ENCODE measurements at regions not wholly inside any gene's neighbourhood (a gene's known extent, or its start where the extent isn't known, plus 50 kb on each side); places are given as distances from the start of the nearest gene placed in this dataset.
"Not testable (repeated sequence)": the region's sequence is repeated elsewhere in the genome, so short reads cannot be mapped to it uniquely, and the experiment has no call there.

DNA sequence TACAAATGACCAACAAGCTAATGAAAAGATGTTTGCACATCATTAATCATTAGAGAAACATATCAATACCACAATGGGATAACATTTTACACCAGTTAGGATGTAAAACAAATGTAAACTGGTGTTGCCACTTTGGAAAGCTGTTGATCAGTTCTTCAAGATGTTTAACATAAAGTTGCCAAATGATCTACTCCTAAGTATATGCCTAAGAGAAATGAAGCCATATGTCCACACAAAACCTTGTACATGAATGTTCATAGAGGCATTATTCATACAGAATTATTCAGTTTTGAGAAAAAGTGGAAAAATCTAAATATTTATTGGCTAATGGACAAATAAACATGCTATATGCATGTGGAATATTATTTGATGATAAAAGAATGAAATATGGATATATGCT lies 136.9 kb upstream of the KITLG start:
- Histone ChIP-seq H4K20me1 (ENCODE audit: insufficient read depth, low read length) (no peaks in the 10 kb centered on the region), H3K79me2 (ENCODE audit: low read length) (no peaks in the 10 kb centered on the region), H3K27me3 (replicated peaks; ENCODE audit: insufficient read depth, low read length) (no peaks in the 10 kb centered on the region), H3K9me3 (replicated peaks; ENCODE audit: insufficient read depth, low read length) (no peaks in the 10 kb centered on the region), H3K9ac (ENCODE audit: low read length) (no peak overlapping the region), H3K4me1 (ENCODE audit: low read length) (no peaks in the 10 kb centered on the region), H3K4me3 (ENCODE audit: low read length) (no peak overlapping the region), H3K9me2 (replicated peaks; ENCODE audit: insufficient read depth, low read length) (no peaks in the 10 kb centered on the region), H2AFZ (ENCODE audit: low read length) (no peak overlapping the region), H3K4me2 (ENCODE audit: low read depth, low read length) (no peak overlapping the region), H3F3A (ENCODE audit: insufficient read depth, low read length) (no peaks in the 10 kb centered on the region), H3K36me3 (replicated peaks; ENCODE audit: insufficient read depth, low read length) (no peaks in the 10 kb centered on the region), H3K27ac (ENCODE audit: low read length) (no peak overlapping the region)
- TF ChIP-seq EZH2 (optimal IDR thresholded peaks at IDR 0.05; ENCODE audit: low read depth, low read length) (no peak), EZH2phosphoT487 (IDR thresholded peaks at IDR 0.05; ENCODE audit: low read length) (no peak)
- TF ChIP-seq, protein P1, sequence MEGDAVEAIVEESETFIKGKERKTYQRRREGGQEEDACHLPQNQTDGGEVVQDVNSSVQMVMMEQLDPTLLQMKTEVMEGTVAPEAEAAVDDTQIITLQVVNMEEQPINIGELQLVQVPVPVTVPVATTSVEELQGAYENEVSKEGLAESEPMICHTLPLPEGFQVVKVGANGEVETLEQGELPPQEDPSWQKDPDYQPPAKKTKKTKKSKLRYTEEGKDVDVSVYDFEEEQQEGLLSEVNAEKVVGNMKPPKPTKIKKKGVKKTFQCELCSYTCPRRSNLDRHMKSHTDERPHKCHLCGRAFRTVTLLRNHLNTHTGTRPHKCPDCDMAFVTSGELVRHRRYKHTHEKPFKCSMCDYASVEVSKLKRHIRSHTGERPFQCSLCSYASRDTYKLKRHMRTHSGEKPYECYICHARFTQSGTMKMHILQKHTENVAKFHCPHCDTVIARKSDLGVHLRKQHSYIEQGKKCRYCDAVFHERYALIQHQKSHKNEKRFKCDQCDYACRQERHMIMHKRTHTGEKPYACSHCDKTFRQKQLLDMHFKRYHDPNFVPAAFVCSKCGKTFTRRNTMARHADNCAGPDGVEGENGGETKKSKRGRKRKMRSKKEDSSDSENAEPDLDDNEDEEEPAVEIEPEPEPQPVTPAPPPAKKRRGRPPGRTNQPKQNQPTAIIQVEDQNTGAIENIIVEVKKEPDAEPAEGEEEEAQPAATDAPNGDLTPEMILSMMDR (IDR thresholded peaks at IDR 0.05; ENCODE audit: low read length) = no peak
- no peak for DNase-seq

DNA sequence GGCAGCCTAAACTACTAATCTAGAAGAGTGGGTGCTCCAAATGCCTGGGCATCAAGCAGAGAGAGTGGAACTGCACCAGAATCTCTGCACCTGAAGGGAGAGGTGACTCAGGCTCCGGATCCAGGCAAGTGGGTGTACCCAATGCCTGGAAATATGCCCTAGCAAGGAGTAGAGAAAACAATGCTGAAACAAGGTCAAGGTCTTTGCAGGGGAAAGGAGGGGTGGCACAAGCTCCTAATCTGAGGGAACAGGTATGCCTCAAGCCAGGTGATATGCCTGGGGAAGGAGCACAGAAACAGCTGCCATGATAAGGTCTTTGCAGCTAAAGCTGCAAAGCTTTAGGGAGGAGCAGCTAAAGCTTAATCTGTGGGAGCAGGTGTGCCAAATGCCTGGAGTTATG lies 136.0 kb upstream of the KITLG start:
- TF ChIP-seq, protein P1 (IDR thresholded peaks at IDR 0.05; ENCODE audit: low read length) = no peak
- TF ChIP-seq EZH2 (optimal IDR thresholded peaks at IDR 0.05; ENCODE audit: low read depth, low read length) (no peak), EZH2phosphoT487 (IDR thresholded peaks at IDR 0.05; ENCODE audit: low read length) (no peak)
- Histone ChIP-seq H3F3A (ENCODE audit: insufficient read depth, low read length) (no peaks in the 10 kb centered on the region), H2AFZ (ENCODE audit: low read length) (no peak overlapping the region), H3K9me2 (replicated peaks; ENCODE audit: insufficient read depth, low read length) (no peaks in the 10 kb centered on the region), H3K27ac (ENCODE audit: low read length) (no peak overlapping the region), H4K20me1 (ENCODE audit: insufficient read depth, low read length) (no peaks in the 10 kb centered on the region), H3K9ac (ENCODE audit: low read length) (no peak overlapping the region), H3K4me3 (ENCODE audit: low read length) (no peak overlapping the region), H3K27me3 (replicated peaks; ENCODE audit: insufficient read depth, low read length) (no peaks in the 10 kb centered on the region), H3K9me3 (replicated peaks; ENCODE audit: insufficient read depth, low read length) (no peaks in the 10 kb centered on the region), H3K36me3 (replicated peaks; ENCODE audit: insufficient read depth, low read length) (no peaks in the 10 kb centered on the region), H3K4me2 (ENCODE audit: low read depth, low read length) (no peak overlapping the region), H3K4me1 (ENCODE audit: low read length) (no peaks in the 10 kb centered on the region), H3K79me2 (ENCODE audit: low read length) (no peaks in the 10 kb centered on the region)
- no peak for DNase-seq

DNA sequence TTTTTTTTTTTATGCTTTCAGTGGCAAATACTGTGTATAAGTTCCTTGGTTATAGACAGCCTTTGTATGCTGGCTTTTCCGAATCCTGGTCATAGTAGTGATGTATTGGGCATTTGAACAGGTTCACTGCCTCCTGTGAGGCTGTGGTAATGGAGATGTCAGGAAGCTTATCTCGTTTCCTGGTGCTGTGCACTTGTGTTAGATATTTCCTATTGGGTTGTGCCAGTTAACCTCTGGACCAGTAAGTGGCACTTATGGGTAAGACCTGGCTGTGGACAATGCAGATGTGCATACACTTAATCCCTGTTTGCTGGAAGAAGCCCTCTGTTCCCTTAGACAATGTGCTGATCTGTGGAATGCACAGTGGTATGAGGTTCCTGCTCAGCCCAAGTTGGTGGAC lies 135.4 kb upstream of the KITLG start:
- Histone ChIP-seq H3K79me2 (ENCODE audit: low read length) (no peaks in the 10 kb centered on the region), H3F3A (ENCODE audit: insufficient read depth, low read length) (no peaks in the 10 kb centered on the region), H3K4me1 (ENCODE audit: low read length) (no peaks in the 10 kb centered on the region), H4K20me1 (ENCODE audit: insufficient read depth, low read length) (no peaks in the 10 kb centered on the region), H2AFZ (ENCODE audit: low read length) (no peak overlapping the region), H3K9me2 (replicated peaks; ENCODE audit: insufficient read depth, low read length) (no peaks in the 10 kb centered on the region), H3K27me3 (replicated peaks; ENCODE audit: insufficient read depth, low read length) (no peaks in the 10 kb centered on the region), H3K36me3 (replicated peaks; ENCODE audit: insufficient read depth, low read length) (no peaks in the 10 kb centered on the region), H3K27ac (ENCODE audit: low read length) (no peak overlapping the region), H3K4me2 (ENCODE audit: low read depth, low read length) (no peak overlapping the region), H3K9me3 (replicated peaks; ENCODE audit: insufficient read depth, low read length) (no peaks in the 10 kb centered on the region), H3K9ac (ENCODE audit: low read length) (no peak overlapping the region), H3K4me3 (ENCODE audit: low read length) (no peak overlapping the region)
- TF ChIP-seq EZH2phosphoT487 (IDR thresholded peaks at IDR 0.05; ENCODE audit: low read length) (no peak), EZH2 (optimal IDR thresholded peaks at IDR 0.05; ENCODE audit: low read depth, low read length) (no peak)
- TF ChIP-seq, protein P1 (IDR thresholded peaks at IDR 0.05; ENCODE audit: low read length) = no peak
- DNase-seq = no peak

DNA sequence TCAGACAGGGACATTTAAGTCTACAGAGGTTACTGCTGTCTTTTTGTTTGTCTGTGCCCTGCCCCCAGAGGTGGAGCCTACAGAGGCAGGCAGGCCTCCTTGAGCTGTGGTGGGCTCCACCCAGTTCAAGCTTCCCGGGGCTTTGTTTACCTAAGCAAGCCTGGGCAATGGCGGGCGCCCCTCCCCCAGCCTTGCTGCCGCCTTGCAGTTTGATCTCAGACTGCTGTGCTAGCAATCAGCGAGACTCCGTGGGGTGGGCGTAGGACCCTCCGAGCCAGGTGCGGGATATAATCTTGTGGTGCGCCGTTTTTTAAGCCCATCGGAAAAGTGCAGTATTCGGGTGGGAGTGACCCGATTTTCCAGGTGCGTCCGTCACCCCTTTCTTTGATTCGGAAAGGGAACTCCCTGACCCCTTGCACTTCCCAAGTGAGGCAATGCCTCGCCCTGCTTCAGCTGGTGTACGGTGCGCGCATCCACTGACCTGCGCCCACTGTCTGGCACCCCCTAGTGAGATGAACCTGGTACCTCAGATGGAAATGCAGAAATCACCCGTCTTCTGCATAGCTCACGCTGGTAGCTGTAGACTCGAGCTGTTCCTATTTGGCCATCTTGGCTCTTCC lies 134.1 kb upstream of the KITLG start:
- H3K4me3 ChIP-seq (ENCODE audit: low read length); H3K4me1 ChIP-seq (ENCODE audit: low read length); H3K27ac ChIP-seq (ENCODE audit: low read length); H4K20me1 ChIP-seq (ENCODE audit: insufficient read depth, low read length); H3K4me2 ChIP-seq (ENCODE audit: low read depth, low read length); H3K9ac ChIP-seq (ENCODE audit: low read length); H3K27me3 ChIP-seq (replicated peaks; ENCODE audit: insufficient read depth, low read length); H2AFZ ChIP-seq (ENCODE audit: low read length); DNase-seq; H3F3A ChIP-seq (ENCODE audit: insufficient read depth, low read length); H3K9me2 ChIP-seq (replicated peaks; ENCODE audit: insufficient read depth, low read length); H3K79me2 ChIP-seq (ENCODE audit: low read length); H3K9me3 ChIP-seq (replicated peaks; ENCODE audit: insufficient read depth, low read length); H3K36me3 ChIP-seq (replicated peaks; ENCODE audit: insufficient read depth, low read length): not testable (repeated sequence)

All from MM.1S (cell line).